ENCODE measurements at regions not wholly inside any gene's neighbourhood (a gene's known extent, or its start where the extent isn't known, plus 50 kb on each side); places are given as distances from the start of the nearest gene placed in this dataset.

DNA sequence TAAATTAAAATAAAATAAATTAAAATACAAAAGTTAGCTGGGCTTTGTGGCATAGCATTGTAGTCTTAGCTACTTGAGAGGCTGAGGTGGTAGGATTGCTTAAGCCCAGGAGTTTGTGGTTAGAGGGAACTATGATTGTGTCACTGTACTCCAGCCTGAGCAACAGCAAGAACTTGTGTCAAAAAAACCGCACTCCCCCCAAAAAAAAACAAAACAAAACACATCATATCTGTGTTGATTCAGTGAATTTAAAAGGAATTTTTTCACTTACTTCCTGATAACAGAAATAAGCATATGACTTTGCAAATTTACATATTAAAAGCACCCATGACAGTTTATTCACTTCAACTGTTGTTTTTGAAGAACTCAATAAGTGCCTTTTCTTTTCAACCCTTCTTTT, 68.1 kb upstream of the PELI1 start (continued):
- no peak for TF ChIP-seq CHD7 (IDR thresholded peaks at IDR 0.05; ENCODE audit: insufficient replicate concordance, low read length)
- no peak for TF ChIP-seq HDAC2 (IDR thresholded peaks at IDR 0.05; ENCODE audit: borderline replicate concordance in 1 of 2, low read depth in 2 of 2, low read length in 2 of 2)

Data from H1 (cell line).